ENCODE measurements at regions not wholly inside any gene's neighbourhood (a gene's known extent, or its start where the extent isn't known, plus 50 kb on each side); places are given as distances from the start of the nearest gene placed in this dataset.
"Not testable (repeated sequence)": the region's sequence is repeated elsewhere in the genome, so short reads cannot be mapped to it uniquely, and the experiment has no call there.

GRCh38 chr12:23380419-23381100 is 568.9 kb downstream of the SOX5 start:
- ATAC-seq (ENCODE audit: low read depth in 2 of 2) = no peak
- H3K36me3 ChIP-seq (ENCODE audit: control insufficient read depth, insufficient read depth, low read length) = no peaks in the 10 kb centered on the region
- Mint-ChIP-seq H3K4me1 (no peaks in the 10 kb centered on the region), H3K9me3 (peaks cover 8 to 38% (median 13%) of the 10 kb centered on the region in 7 donors), H3K36me3 (no peaks in the 10 kb centered on the region), H3K4me3 (no peak overlapping the region), H3K27ac (no peak overlapping the region), H3K27me3 (no peaks in the 10 kb centered on the region)
- no peak for DNase-seq
- H3K27ac ChIP-seq (ENCODE audit: insufficient read depth, low read length, poor library complexity, severe bottlenecking) = no peak overlapping the region
- no peaks in the 10 kb centered on the region for H3K27me3 ChIP-seq (ENCODE audit: control insufficient read depth, insufficient read depth, low read length)
- H3K4me1 ChIP-seq (ENCODE audit: control insufficient read depth, insufficient read depth, low read length, poor library complexity, severe bottlenecking) = no peaks in the 10 kb centered on the region
- H3K4me3 ChIP-seq (ENCODE audit: low read depth, low read length) = no peak overlapping the region
- peaks cover 0 to 15% of the 10 kb centered on the region in 2 experiments for H3K9me3 ChIP-seq (ENCODE audit: control insufficient read depth in 2 of 2, low read length in 2 of 2)

- not testable (repeated sequence) for H3K36me3 ChIP-seq (ENCODE audit: control insufficient read depth, insufficient read depth, low read length); H3K4me1 Mint-ChIP-seq; ATAC-seq (ENCODE audit: low read depth in 2 of 2); H3K27ac Mint-ChIP-seq; H3K36me3 Mint-ChIP-seq; H3K9me3 ChIP-seq (ENCODE audit: control insufficient read depth in 2 of 2, low read length in 2 of 2); DNase-seq; H3K4me1 ChIP-seq (ENCODE audit: control insufficient read depth, insufficient read depth, low read length, poor library complexity, severe bottlenecking); H3K4me3 Mint-ChIP-seq; H3K27me3 ChIP-seq (ENCODE audit: control insufficient read depth, insufficient read depth, low read length); H3K27ac ChIP-seq (ENCODE audit: insufficient read depth, low read length, poor library complexity, severe bottlenecking); H3K27me3 Mint-ChIP-seq; H3K4me3 ChIP-seq (ENCODE audit: low read depth, low read length)
- H3K9me3 Mint-ChIP-seq = peaks cover 0 to 18% (median 8%) of the 10 kb centered on the region in 7 donors
These were observed 560.6 kb downstream of the SOX5 start for GRCh38 chr12:23388898-23389297.

DNA sequence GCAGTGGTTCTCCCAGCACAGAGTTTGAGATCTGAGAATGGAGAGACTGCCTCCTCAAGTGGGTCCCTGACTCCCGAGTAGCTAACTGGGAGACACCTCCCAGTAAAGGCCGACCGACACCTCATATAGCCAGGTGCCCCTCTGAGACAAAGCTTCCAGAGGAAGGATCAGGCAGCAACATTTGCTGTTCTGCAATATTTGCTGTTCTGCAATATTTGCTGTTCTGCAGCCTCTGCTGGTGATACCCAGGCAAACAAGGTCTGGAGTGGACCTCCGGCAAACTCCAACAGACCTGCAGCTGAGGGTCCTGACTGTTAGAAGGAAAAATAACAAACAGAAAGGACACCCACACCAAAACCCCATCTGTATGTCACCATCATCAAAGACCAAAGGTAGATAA is 560.2 kb downstream of the SOX5 start:
- not testable (repeated sequence) for DNase-seq; H3K9me3 ChIP-seq (ENCODE audit: control insufficient read depth in 2 of 2, low read length in 2 of 2); H3K4me1 ChIP-seq (ENCODE audit: control insufficient read depth, insufficient read depth, low read length, poor library complexity, severe bottlenecking); H3K4me3 ChIP-seq (ENCODE audit: low read depth, low read length); H3K4me1 Mint-ChIP-seq; H3K27ac ChIP-seq (ENCODE audit: insufficient read depth, low read length, poor library complexity, severe bottlenecking); H3K27me3 Mint-ChIP-seq; H3K36me3 Mint-ChIP-seq; H3K36me3 ChIP-seq (ENCODE audit: control insufficient read depth, insufficient read depth, low read length); ATAC-seq (ENCODE audit: low read depth in 2 of 2); H3K27me3 ChIP-seq (ENCODE audit: control insufficient read depth, insufficient read depth, low read length); H3K4me3 Mint-ChIP-seq; H3K27ac Mint-ChIP-seq
- peaks cover 0 to 18% (median 8%) of the 10 kb centered on the region in 7 donors for H3K9me3 Mint-ChIP-seq

GRCh38 chr12:23399402-23399933 is 550.0 kb downstream of the SOX5 start:
- H3K27me3 ChIP-seq (ENCODE audit: control insufficient read depth, insufficient read depth, low read length) = no peaks in the 10 kb centered on the region
- Mint-ChIP-seq H3K9me3 (peaks cover 0 to 3% (median 1%) of the 10 kb centered on the region in 7 donors), H3K27ac (no peak overlapping the region), H3K4me3 (no peak overlapping the region), H3K4me1 (no peaks in the 10 kb centered on the region), H3K36me3 (no peaks in the 10 kb centered on the region), H3K27me3 (no peaks in the 10 kb centered on the region)
- no peaks in the 10 kb centered on the region for H3K9me3 ChIP-seq (ENCODE audit: control insufficient read depth in 2 of 2, low read length in 2 of 2)
- H3K27ac ChIP-seq (ENCODE audit: insufficient read depth, low read length, poor library complexity, severe bottlenecking) = no peak overlapping the region
- no peak for DNase-seq
- no peaks in the 10 kb centered on the region for H3K36me3 ChIP-seq (ENCODE audit: control insufficient read depth, insufficient read depth, low read length)
- no peaks in the 10 kb centered on the region for H3K4me1 ChIP-seq (ENCODE audit: control insufficient read depth, insufficient read depth, low read length, poor library complexity, severe bottlenecking)
- ATAC-seq (ENCODE audit: low read depth in 2 of 2) = no peak
- H3K4me3 ChIP-seq (ENCODE audit: low read depth, low read length) = no peak overlapping the region

DNA sequence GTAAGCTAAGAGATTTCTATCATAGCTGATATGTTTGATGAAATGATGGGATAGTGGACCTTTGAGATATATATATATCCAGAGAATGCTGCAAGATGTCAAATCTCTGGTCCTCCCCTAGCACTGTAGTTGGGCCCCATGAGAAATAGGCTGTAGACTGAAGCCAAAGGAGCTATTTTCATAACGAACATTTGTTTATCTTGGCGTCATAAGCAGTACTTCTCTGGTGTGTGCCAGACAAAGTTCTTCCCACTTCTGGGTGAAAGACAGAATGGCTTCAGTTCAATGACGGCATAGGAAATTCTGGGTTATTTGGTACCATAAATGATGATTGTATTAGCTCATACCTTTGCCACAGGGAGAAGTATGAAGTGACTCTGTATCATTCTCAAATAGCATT is 534.3 kb downstream of the SOX5 start:
- H3K4me3 ChIP-seq (ENCODE audit: low read depth, low read length) = no peak overlapping the region
- H3K27me3 ChIP-seq (ENCODE audit: control insufficient read depth, insufficient read depth, low read length) = no peaks in the 10 kb centered on the region
- DNase-seq (no peak), ATAC-seq (ENCODE audit: low read depth in 2 of 2) (no peak)
- no peaks in the 10 kb centered on the region for H3K4me1 ChIP-seq (ENCODE audit: control insufficient read depth, insufficient read depth, low read length, poor library complexity, severe bottlenecking)
- no peaks in the 10 kb centered on the region for H3K9me3 ChIP-seq (ENCODE audit: control insufficient read depth in 2 of 2, low read length in 2 of 2)
- no peak overlapping the region for H3K27ac Mint-ChIP-seq
- no peaks in the 10 kb centered on the region for H3K36me3 ChIP-seq (ENCODE audit: control insufficient read depth, insufficient read depth, low read length)
- no peaks in the 10 kb centered on the region for H3K27me3 Mint-ChIP-seq
- H3K4me3 Mint-ChIP-seq = no peak overlapping the region
- H3K36me3 Mint-ChIP-seq = no peaks in the 10 kb centered on the region
- H3K27ac ChIP-seq (ENCODE audit: insufficient read depth, low read length, poor library complexity, severe bottlenecking) = no peak overlapping the region
- H3K9me3 Mint-ChIP-seq = peaks cover 0 to 22% (median 4%) of the 10 kb centered on the region in 7 donors
- H3K4me1 Mint-ChIP-seq = peaks cover 0 to 5% (median 0%) of the 10 kb centered on the region in 4 donors

DNA sequence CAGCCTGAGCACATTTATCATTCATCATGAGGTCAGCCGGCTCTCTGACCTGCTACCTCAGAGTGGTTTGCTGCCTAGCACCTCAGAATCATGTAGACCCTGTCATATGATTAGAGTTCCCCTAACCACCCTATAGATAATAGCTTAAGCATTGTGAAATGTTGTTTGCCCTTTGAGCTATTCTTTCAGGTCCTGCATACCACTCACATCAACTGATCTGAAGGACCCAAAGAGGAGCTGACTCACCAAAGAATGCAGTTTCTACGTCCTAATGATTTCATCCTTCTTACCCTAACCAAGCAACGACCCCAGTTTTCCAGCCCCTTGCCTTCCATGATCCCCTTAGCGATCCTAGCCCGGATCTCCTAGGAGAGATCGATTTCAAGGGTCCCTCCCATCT is 527.9 kb downstream of the SOX5 start:
- H3K27me3 ChIP-seq (ENCODE audit: control insufficient read depth, insufficient read depth, low read length) = no peaks in the 10 kb centered on the region
- ATAC-seq (ENCODE audit: low read depth in 2 of 2) (no peak), DNase-seq (no peak)
- Mint-ChIP-seq H3K4me3 (no peak overlapping the region), H3K27me3 (no peaks in the 10 kb centered on the region), H3K27ac (no peak overlapping the region), H3K36me3 (no peaks in the 10 kb centered on the region), H3K4me1 (peaks cover 0 to 4% (median 0%) of the 10 kb centered on the region in 4 donors), H3K9me3 (peaks cover 0 to 27% (median 4%) of the 10 kb centered on the region in 7 donors)
- H3K4me3 ChIP-seq (ENCODE audit: low read depth, low read length) = no peak overlapping the region
- no peaks in the 10 kb centered on the region for H3K4me1 ChIP-seq (ENCODE audit: control insufficient read depth, insufficient read depth, low read length, poor library complexity, severe bottlenecking)
- no peaks in the 10 kb centered on the region for H3K9me3 ChIP-seq (ENCODE audit: control insufficient read depth in 2 of 2, low read length in 2 of 2)
- H3K36me3 ChIP-seq (ENCODE audit: control insufficient read depth, insufficient read depth, low read length) = no peaks in the 10 kb centered on the region
- H3K27ac ChIP-seq (ENCODE audit: insufficient read depth, low read length, poor library complexity, severe bottlenecking) = no peak overlapping the region

DNA sequence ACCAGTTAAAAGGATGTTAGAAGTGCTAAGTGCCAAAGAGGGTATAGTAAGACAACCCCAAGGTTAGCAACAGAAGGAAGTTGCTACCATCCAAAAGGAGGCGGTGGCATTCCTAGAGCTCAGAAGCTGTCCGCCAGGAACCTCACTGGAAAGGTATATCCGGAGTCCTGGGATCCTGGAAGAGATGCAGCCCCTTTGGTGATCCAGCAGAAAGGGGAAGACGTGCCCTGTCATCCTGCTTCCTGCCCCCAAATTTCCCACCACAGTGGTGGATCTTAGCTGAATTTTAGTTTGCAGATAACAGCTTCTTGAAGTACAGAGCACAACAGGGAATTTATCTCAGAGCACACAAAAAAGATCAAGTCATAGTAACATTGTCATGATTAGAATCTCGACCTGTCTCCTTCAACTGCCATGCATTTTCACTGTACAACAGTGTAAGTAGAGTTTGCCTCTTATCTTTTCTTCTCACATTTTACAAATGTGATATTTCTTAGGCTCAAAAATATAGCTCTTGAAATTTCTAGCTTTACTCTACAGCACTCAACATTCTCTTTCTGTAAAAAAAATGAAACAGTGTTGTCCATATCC is 526.3 kb downstream of the SOX5 start:
- H3K27ac Mint-ChIP-seq = no peak overlapping the region
- no peak for ATAC-seq (ENCODE audit: low read depth in 2 of 2)
- H3K4me3 Mint-ChIP-seq = no peak overlapping the region
- no peak for DNase-seq
- H3K9me3 Mint-ChIP-seq = peaks cover 0 to 27% (median 5%) of the 10 kb centered on the region in 7 donors
- no peaks in the 10 kb centered on the region for H3K4me1 ChIP-seq (ENCODE audit: control insufficient read depth, insufficient read depth, low read length, poor library complexity, severe bottlenecking)
- H3K36me3 ChIP-seq (ENCODE audit: control insufficient read depth, insufficient read depth, low read length) = no peaks in the 10 kb centered on the region
- no peaks in the 10 kb centered on the region for H3K27me3 Mint-ChIP-seq
- no peak overlapping the region for H3K27ac ChIP-seq (ENCODE audit: insufficient read depth, low read length, poor library complexity, severe bottlenecking)
- H3K4me1 Mint-ChIP-seq = peaks cover 0 to 4% (median 0%) of the 10 kb centered on the region in 4 donors
- H3K36me3 Mint-ChIP-seq = no peaks in the 10 kb centered on the region
- no peaks in the 10 kb centered on the region for H3K27me3 ChIP-seq (ENCODE audit: control insufficient read depth, insufficient read depth, low read length)
- H3K4me3 ChIP-seq (ENCODE audit: low read depth, low read length) = no peak overlapping the region
- no peaks in the 10 kb centered on the region for H3K9me3 ChIP-seq (ENCODE audit: control insufficient read depth in 2 of 2, low read length in 2 of 2)

GRCh38 chr12:23423796-23424195 is 525.7 kb downstream of the SOX5 start:
- ATAC-seq (ENCODE audit: low read depth in 2 of 2) = no peak
- Histone ChIP-seq H3K4me3 (ENCODE audit: low read depth, low read length) (no peak overlapping the region), H3K9me3 (ENCODE audit: control insufficient read depth in 2 of 2, low read length in 2 of 2) (no peaks in the 10 kb centered on the region), H3K27me3 (ENCODE audit: control insufficient read depth, insufficient read depth, low read length) (no peaks in the 10 kb centered on the region), H3K36me3 (ENCODE audit: control insufficient read depth, insufficient read depth, low read length) (no peaks in the 10 kb centered on the region), H3K4me1 (ENCODE audit: control insufficient read depth, insufficient read depth, low read length, poor library complexity, severe bottlenecking) (no peaks in the 10 kb centered on the region), H3K27ac (ENCODE audit: insufficient read depth, low read length, poor library complexity, severe bottlenecking) (no peak overlapping the region)
- H3K9me3 Mint-ChIP-seq = peaks cover 2 to 28% (median 5%) of the 10 kb centered on the region in 7 donors
- no peaks in the 10 kb centered on the region for H3K36me3 Mint-ChIP-seq
- H3K4me3 Mint-ChIP-seq = no peak overlapping the region
- H3K27ac Mint-ChIP-seq = no peak overlapping the region
- H3K4me1 Mint-ChIP-seq = peaks cover 0 to 4% (median 0%) of the 10 kb centered on the region in 4 donors
- DNase-seq = no peak
- H3K27me3 Mint-ChIP-seq = no peaks in the 10 kb centered on the region

Measured in CD4-positive, CD25-positive, alpha-beta regulatory T cell (primary cell).